Activated T-helper 1 cell treated with anti-CD3 and anti-CD28 coated beads, Interleukin-12 subunit alpha, Interleukin-12 subunit beta, Interleukin-2, Interleukin-4 antibody, amounts not matched to agents 30 ng/mL and 10 ng/mL and 1 ng/mL, durations not matched to agents 14 hours and 24 hours and 36 hours (primary cell): ENCODE measurements at regions not wholly inside any gene's neighbourhood (a gene's known extent, or its start where the extent isn't known, plus 50 kb on each side); places are given as distances from the start of the nearest gene placed in this dataset.

Source experiments
- DNase-seq: peaks from one replicate; pipeline ENCODE4 v3.0.0; 2021; ENCODE audit warnings: low spot score
- H3K27ac Mint-ChIP-seq: one replicate; pipeline ENCODE4 v1.8.0; 2021; ENCODE audit warnings: mild to moderate bottlenecking, mixed read lengths
- H3K27me3 Mint-ChIP-seq: one replicate; pipeline ENCODE4 v1.8.0; 2022; ENCODE audit warnings: mild to moderate bottlenecking, moderate library complexity, mixed read lengths; ENCODE audit not compliant: insufficient read depth
- H3K36me3 Mint-ChIP-seq: one replicate; pipeline ENCODE4 v1.8.0; 2021; ENCODE audit warnings: low read depth, mixed read lengths
- H3K4me1 Mint-ChIP-seq: one replicate; pipeline ENCODE4 v1.8.0; 2021; ENCODE audit warnings: low read depth, mixed read lengths
- H3K4me3 Mint-ChIP-seq: one replicate; pipeline ENCODE4 v1.8.0; 2021; ENCODE audit warnings: mild to moderate bottlenecking, moderate library complexity, mixed read lengths
- H3K9me3 Mint-ChIP-seq: one replicate; pipeline ENCODE4 v1.8.0; 2021; ENCODE audit warnings: mixed read lengths
- intact Hi-C: fragments of 100-400 bp; cut with micrococcal nuclease; formaldehyde crosslinking; loops from one replicate; pipeline ENCODE4 v1.15.1; 2024

- Mint-ChIP-seq H3K27ac (no peak overlapping the region), H3K36me3 (no peaks in the 10 kb centered on the region), H3K27me3 (no peaks in the 10 kb centered on the region), H3K9me3 (no peaks in the 10 kb centered on the region), H3K4me3 (no peak overlapping the region), H3K4me1 (no peaks in the 10 kb centered on the region)
- intact Hi-C loops: no loop called here
- DNase-seq: no peak
These were observed 275.0 kb downstream of the NR2F1-AS1 start for GRCh38 chr5:93305984-93306383.

DNA sequence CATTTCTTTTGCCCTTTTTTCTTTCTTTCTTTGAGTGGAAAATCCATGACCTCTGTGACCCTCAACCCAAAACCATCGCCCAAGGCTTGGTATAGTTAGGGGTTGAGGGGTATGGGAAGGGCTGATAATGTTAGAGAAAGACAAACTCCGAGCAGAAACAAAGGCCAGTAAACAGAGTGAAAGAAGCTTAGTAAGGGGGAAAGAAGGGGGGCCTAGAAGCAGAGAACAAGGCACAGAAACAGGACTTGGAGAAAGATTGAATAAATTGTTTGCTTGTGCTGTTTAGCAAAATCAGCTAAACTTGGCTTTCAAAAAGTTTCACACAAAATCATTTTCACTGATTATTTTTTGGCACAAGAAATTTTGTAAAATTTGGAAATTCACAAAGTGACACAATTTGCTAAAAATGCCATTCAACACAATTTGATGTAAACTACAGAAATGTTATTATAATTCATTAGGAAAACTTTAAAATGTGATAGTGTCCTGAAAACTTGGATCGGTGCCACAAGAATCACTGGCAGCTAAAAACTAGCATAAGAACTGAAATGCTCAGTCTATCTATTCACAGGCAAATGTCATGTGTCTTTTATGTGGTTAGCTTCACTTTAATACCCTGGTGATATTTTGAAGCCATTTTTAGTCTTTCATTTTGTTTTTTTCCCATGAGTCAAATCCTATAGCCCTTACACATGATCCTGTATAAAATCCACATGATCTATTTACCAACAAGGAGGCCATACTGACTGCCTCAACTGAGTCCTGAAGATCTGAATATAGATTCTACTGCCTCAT lies 276.4 kb downstream of the NR2F1-AS1 start:
- intact Hi-C loops: no loop called here
- no peaks in the 10 kb centered on the region for H3K9me3 Mint-ChIP-seq

GRCh38 chr5:93303291-93303691 lies 277.7 kb downstream of the NR2F1-AS1 start:
- Mint-ChIP-seq H3K36me3 (no peaks in the 10 kb centered on the region), H3K9me3 (no peaks in the 10 kb centered on the region), H3K4me1 (no peaks in the 10 kb centered on the region), H3K4me3 (no peak overlapping the region), H3K27me3 (no peaks in the 10 kb centered on the region), H3K27ac (no peak overlapping the region)
- intact Hi-C loops: no loop called here
- no peak for DNase-seq

More for the DNA sequence above, 276.4 kb downstream of the NR2F1-AS1 start:
- Mint-ChIP-seq H3K4me1 (no peaks in the 10 kb centered on the region), H3K36me3 (no peaks in the 10 kb centered on the region), H3K4me3 (no peak overlapping the region), H3K27ac (no peak overlapping the region), H3K27me3 (no peaks in the 10 kb centered on the region)
- DNase-seq: no peak

GRCh38 chr5:93302711-93303110 lies 278.3 kb downstream of the NR2F1-AS1 start:
- intact Hi-C loops: no loop called here
- no peak overlapping the region for H3K27ac Mint-ChIP-seq
- no peak overlapping the region for H3K4me3 Mint-ChIP-seq
- DNase-seq: no peak
- no peaks in the 10 kb centered on the region for H3K4me1 Mint-ChIP-seq
- no peaks in the 10 kb centered on the region for H3K9me3 Mint-ChIP-seq
- H3K27me3 Mint-ChIP-seq: no peaks in the 10 kb centered on the region
- H3K36me3 Mint-ChIP-seq: no peaks in the 10 kb centered on the region

GRCh38 chr5:93300945-93301344 lies 280.1 kb downstream of the NR2F1-AS1 start:
- intact Hi-C loops: no loop called here
- Mint-ChIP-seq H3K9me3 (no peaks in the 10 kb centered on the region), H3K4me1 (no peaks in the 10 kb centered on the region), H3K27me3 (no peaks in the 10 kb centered on the region), H3K27ac (no peak overlapping the region), H3K4me3 (no peak overlapping the region), H3K36me3 (no peaks in the 10 kb centered on the region)
- no peak for DNase-seq

GRCh38 chr5:93300309-93300923 lies 280.6 kb downstream of the NR2F1-AS1 start:
- H3K4me3 Mint-ChIP-seq: no peak overlapping the region
- no peak for DNase-seq
- no peaks in the 10 kb centered on the region for H3K9me3 Mint-ChIP-seq
- no peak overlapping the region for H3K27ac Mint-ChIP-seq
- H3K4me1 Mint-ChIP-seq: no peaks in the 10 kb centered on the region
- H3K27me3 Mint-ChIP-seq: no peaks in the 10 kb centered on the region
- no peaks in the 10 kb centered on the region for H3K36me3 Mint-ChIP-seq
- intact Hi-C loops: no loop called here

GRCh38 chr5:93299681-93300308 lies 281.2 kb downstream of the NR2F1-AS1 start:
- no peak for DNase-seq
- Mint-ChIP-seq H3K27ac (no peak overlapping the region), H3K9me3 (no peaks in the 10 kb centered on the region), H3K4me3 (no peak overlapping the region), H3K36me3 (no peaks in the 10 kb centered on the region), H3K4me1 (no peaks in the 10 kb centered on the region), H3K27me3 (no peaks in the 10 kb centered on the region)
- intact Hi-C loops: no loop called here

DNA sequence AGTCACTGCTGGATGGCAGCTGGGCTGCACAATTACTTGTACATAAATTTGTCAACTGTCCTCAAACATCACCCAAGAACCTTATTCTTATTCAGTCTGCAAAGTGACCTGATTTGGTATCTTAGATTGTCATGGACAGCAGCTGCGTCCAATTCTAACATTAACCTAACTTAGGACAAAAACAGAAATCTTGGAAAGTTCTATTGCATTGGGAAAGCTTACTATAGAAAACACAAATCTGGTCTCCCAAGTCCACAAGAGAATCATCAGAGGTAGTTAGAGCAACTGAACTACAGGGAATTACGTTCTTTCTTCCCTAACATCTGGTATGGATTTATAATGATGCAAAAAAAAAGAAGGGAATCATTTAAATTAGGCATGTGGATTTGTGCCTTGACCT lies 283.9 kb downstream of the NR2F1-AS1 start:
- intact Hi-C loops: no loop called here
- no peak for DNase-seq
- H3K4me1 Mint-ChIP-seq: no peaks in the 10 kb centered on the region
- no peak overlapping the region for H3K4me3 Mint-ChIP-seq
- H3K27me3 Mint-ChIP-seq: no peaks in the 10 kb centered on the region
- H3K27ac Mint-ChIP-seq: no peak overlapping the region
- no peaks in the 10 kb centered on the region for H3K36me3 Mint-ChIP-seq
- H3K9me3 Mint-ChIP-seq: no peaks in the 10 kb centered on the region

- no peaks in the 10 kb centered on the region for H3K27me3 Mint-ChIP-seq
- DNase-seq: no peak
- H3K4me1 Mint-ChIP-seq: no peaks in the 10 kb centered on the region
- H3K9me3 Mint-ChIP-seq: no peaks in the 10 kb centered on the region
- intact Hi-C loops: no loop called here
- H3K36me3 Mint-ChIP-seq: no peaks in the 10 kb centered on the region
- no peak overlapping the region for H3K27ac Mint-ChIP-seq
- H3K4me3 Mint-ChIP-seq: no peak overlapping the region
These were observed 284.7 kb downstream of the NR2F1-AS1 start for GRCh38 chr5:93296338-93296737.

- intact Hi-C loops: no loop called here
- Mint-ChIP-seq H3K4me3 (no peak overlapping the region), H3K4me1 (no peaks in the 10 kb centered on the region), H3K9me3 (no peaks in the 10 kb centered on the region), H3K27ac (no peak overlapping the region), H3K27me3 (no peaks in the 10 kb centered on the region), H3K36me3 (no peaks in the 10 kb centered on the region)
- no peak for DNase-seq
These were observed 286.0 kb downstream of the NR2F1-AS1 start for GRCh38 chr5:93294996-93295395.

- intact Hi-C loops: no loop called here
- no peak overlapping the region for H3K27ac Mint-ChIP-seq
- H3K4me1 Mint-ChIP-seq: no peaks in the 10 kb centered on the region
- H3K9me3 Mint-ChIP-seq: no peaks in the 10 kb centered on the region
- no peak for DNase-seq
- no peaks in the 10 kb centered on the region for H3K27me3 Mint-ChIP-seq
- no peaks in the 10 kb centered on the region for H3K36me3 Mint-ChIP-seq
- H3K4me3 Mint-ChIP-seq: no peak overlapping the region
These were observed 286.8 kb downstream of the NR2F1-AS1 start for GRCh38 chr5:93294199-93294598.

DNA sequence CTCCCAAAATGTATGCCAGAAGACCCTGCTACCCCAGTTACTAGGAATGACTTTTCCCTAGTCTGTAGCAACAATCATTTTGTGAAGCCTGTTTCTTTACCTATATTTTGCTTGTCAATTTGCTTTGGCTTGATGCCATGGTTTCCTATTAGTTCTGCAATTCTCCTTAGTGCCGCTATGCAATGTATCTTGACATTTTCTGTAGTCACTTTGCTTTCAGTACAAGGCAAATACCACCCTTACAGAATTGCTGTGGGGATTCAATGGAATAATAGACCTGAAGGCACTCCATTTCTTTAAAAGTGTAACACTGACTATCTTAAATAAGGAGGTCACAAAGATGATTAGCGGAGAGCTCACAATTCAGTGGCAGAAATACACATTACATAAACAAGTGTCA lies 291.1 kb downstream of the NR2F1-AS1 start:
- H3K4me3 Mint-ChIP-seq: no peak overlapping the region
- H3K27ac Mint-ChIP-seq: no peak overlapping the region
- intact Hi-C loops: no loop called here
- no peaks in the 10 kb centered on the region for H3K27me3 Mint-ChIP-seq
- no peak for DNase-seq
- no peaks in the 10 kb centered on the region for H3K4me1 Mint-ChIP-seq
- no peaks in the 10 kb centered on the region for H3K36me3 Mint-ChIP-seq
- H3K9me3 Mint-ChIP-seq: peaks cover 5% of the 10 kb centered on the region

- intact Hi-C loops: no loop called here
- Mint-ChIP-seq H3K4me3 (no peak overlapping the region), H3K4me1 (no peaks in the 10 kb centered on the region), H3K36me3 (no peaks in the 10 kb centered on the region), H3K9me3 (peaks cover 5% of the 10 kb centered on the region), H3K27ac (no peak overlapping the region), H3K27me3 (no peaks in the 10 kb centered on the region)
- no peak for DNase-seq
These were observed 295.6 kb downstream of the NR2F1-AS1 start for GRCh38 chr5:93285461-93285860.
